Lung (tissue), 11 donors: ENCODE measurements at regions not wholly inside any gene's neighbourhood (a gene's known extent, or its start where the extent isn't known, plus 50 kb on each side); places are given as distances from the start of the nearest gene placed in this dataset.

Source experiments
- ATAC-seq: fragments of 200-7000 bp; cut with Tn5 transposase; one replicate; pipeline ENCODE4 v1.9.1; 2020; ENCODE audit warnings: moderate number of reproducible peaks; ENCODE audit not compliant: insufficient read depth, low FRiP score
- DNase-seq, 3 donors: peaks; one replicate each; pipeline ENCODE4 v3.0.0-alpha.2; 2013 to 2017
- H3K27ac ChIP-seq, 2 donors: one replicate each; pipeline ENCODE4 v1.5.1; 2013; ENCODE audit warnings: mild to moderate bottlenecking in 2 of 2, moderate library complexity in 2 of 2, control low read depth in 1 of 2, inconsistent platforms in 1 of 2, low read depth in 1 of 2, low read length in 1 of 2
- H3K27me3 ChIP-seq, 3 donors: one replicate each; pipeline ENCODE4 v1.5.1; 2013; ENCODE audit warnings: low read length in 2 of 3; ENCODE audit not compliant: control insufficient read depth in 3 of 3, insufficient read depth in 3 of 3
- H3K36me3 ChIP-seq, 4 donors: one replicate each; pipeline ENCODE4 v1.5.1; 2013; ENCODE audit warnings: low read length in 4 of 4, mild to moderate bottlenecking in 1 of 4, moderate library complexity in 1 of 4; ENCODE audit not compliant: control insufficient read depth in 4 of 4, insufficient read depth in 4 of 4
- H3K4me1 ChIP-seq, 5 donors: one replicate each; pipeline ENCODE4 v1.5.1; 2013; ENCODE audit warnings: low read length in 5 of 5, mild to moderate bottlenecking in 2 of 5, moderate library complexity in 1 of 5; ENCODE audit not compliant: control insufficient read depth in 5 of 5, insufficient read depth in 5 of 5
- H3K4me3 ChIP-seq: one replicate; pipeline ENCODE4 v1.5.1; 2013; ENCODE audit warnings: mild to moderate bottlenecking, control low read depth, moderate library complexity
- H3K9ac ChIP-seq, 2 donors: one replicate each; pipeline ENCODE4 v1.5.1; 2013; ENCODE audit warnings: low read length in 2 of 2, control low read depth in 1 of 2; ENCODE audit not compliant: insufficient read depth in 1 of 2
- H3K9me3 ChIP-seq, 4 donors: one replicate each; pipeline ENCODE4 v1.5.1; 2013; ENCODE audit warnings: low read length in 3 of 4, mild to moderate bottlenecking in 1 of 4, moderate library complexity in 1 of 4; ENCODE audit not compliant: control insufficient read depth in 4 of 4, insufficient read depth in 3 of 4
- CTCF ChIP-seq: IDR thresholded peaks from 2 replicates; pipeline ENCODE4 v1.5.1; 2012; ENCODE audit warnings: mild to moderate bottlenecking; ENCODE audit errors: control extremely low read depth, extremely low read depth
- WGBS, 2 donors: extraction: QIAGEN DNeasy Blood & Tissue Kit; methylation state at CpG; one replicate each; pipeline ENCODE4 v1.1.7; 2013; 5-methylcytosine and 5-hydroxymethylcytosine counted together
- donor health status: control.
- donor health status: control.
- donor health status: Bipolar disorder and iron deficiency.
- donor health status: healthy.
- donor health status: DM: yes; HTN: yes; CAD: no.

- Histone ChIP-seq H3K4me1 (no peaks in the 10 kb centered on the region), H3K9me3 (peaks cover 0 to 1% (median 0%) of the 10 kb centered on the region in 4 donors), H3K36me3 (no peaks in the 10 kb centered on the region), H3K27me3 (peaks cover 0 to 69% (median 0%) of the 10 kb centered on the region in 3 donors), H3K4me3 (no peak overlapping the region), H3K9ac (no peak overlapping the region), H3K27ac (no peak overlapping the region)
- ATAC-seq: no peak
- DNase-seq: no peak
- no peak for TF ChIP-seq CTCF
These were observed 136.9 kb upstream of the SAMSN1 start for GRCh38 chr21:14683063-14683462.

- 88 to 92% methylated on average over 3 of the region's 3 CpGs for WGBS, 2 donors
- no peaks in the 10 kb centered on the region for H3K4me1 ChIP-seq
- no peak overlapping the region for H3K27ac ChIP-seq
- H3K4me3 ChIP-seq: no peak overlapping the region
- H3K9me3 ChIP-seq: no peaks in the 10 kb centered on the region
- H3K36me3 ChIP-seq: no peaks in the 10 kb centered on the region
- no peak overlapping the region for H3K9ac ChIP-seq
- no peak for DNase-seq
- ATAC-seq: no peak
- peaks cover 0 to 55% (median 0%) of the 10 kb centered on the region in 3 donors for H3K27me3 ChIP-seq
- TF ChIP-seq CTCF: no peak
These were observed 133.0 kb upstream of the SAMSN1 start for GRCh38 chr21:14678973-14679574.

- Histone ChIP-seq H3K36me3 (no peaks in the 10 kb centered on the region), H3K27ac (no peak overlapping the region), H3K9me3 (no peaks in the 10 kb centered on the region), H3K9ac (no peak overlapping the region), H3K4me3 (no peak overlapping the region), H3K27me3 (peaks cover 0 to 52% (median 0%) of the 10 kb centered on the region in 3 donors), H3K4me1 (no peaks in the 10 kb centered on the region)
- DNase-seq (no peak), ATAC-seq (no peak)
- TF ChIP-seq CTCF: no peak
- WGBS, 2 donors: 81 to 89% methylated on average over 9 of the region's 9 CpGs
These were observed 131.6 kb upstream of the SAMSN1 start for GRCh38 chr21:14677639-14678179.

- Histone ChIP-seq H3K4me1 (no peaks in the 10 kb centered on the region), H3K36me3 (no peaks in the 10 kb centered on the region), H3K27ac (no peak overlapping the region), H3K9me3 (no peaks in the 10 kb centered on the region), H3K4me3 (no peak overlapping the region), H3K27me3 (peaks cover 0 to 46% (median 0%) of the 10 kb centered on the region in 3 donors), H3K9ac (no peak overlapping the region)
- DNase-seq (no peak), ATAC-seq (no peak)
- no peak for TF ChIP-seq CTCF
These were observed 130.9 kb upstream of the SAMSN1 start for GRCh38 chr21:14677013-14677412.
